DOHH2 (cell line): ENCODE measurements at regions not wholly inside any gene's neighbourhood (a gene's known extent, or its start where the extent isn't known, plus 50 kb on each side); places are given as distances from the start of the nearest gene placed in this dataset.

Experiments
- H3F3A ChIP-seq: fragments of 200-600 bp; sonication (generic), shearing (Covaris generic); 2 replicates; pipeline ENCODE4 v1.6.0; 2016; ENCODE audit warnings: antibody characterized with exemption, mild to moderate bottlenecking; ENCODE audit not compliant: control insufficient read depth, insufficient read depth
- H3K27ac ChIP-seq: fragments of 200-600 bp; sonication (generic); 2 replicates; pipeline ENCODE4 v1.5.1; 2014; ENCODE audit warnings: low read depth, mild to moderate bottlenecking, low read length, moderate library complexity
- H3K27me3 ChIP-seq: fragments of 200-600 bp; sonication (generic); 2 replicates; pipeline ENCODE4 v1.6.1; 2014; ENCODE audit warnings: mild to moderate bottlenecking, low read length, mixed read lengths; ENCODE audit not compliant: control insufficient read depth
- H3K36me3 ChIP-seq: fragments of 200-600 bp; sonication (generic); 2 replicates; pipeline ENCODE4 v1.6.1; 2014; ENCODE audit warnings: mild to moderate bottlenecking, low read length, moderate library complexity, mixed read lengths; ENCODE audit not compliant: control insufficient read depth
- H3K4me1 ChIP-seq: fragments of 200-600 bp; sonication (generic); 2 replicates; pipeline ENCODE4 v1.6.1; 2014; ENCODE audit warnings: mild to moderate bottlenecking, low read length, mixed read lengths; ENCODE audit not compliant: control insufficient read depth
- H3K4me2 ChIP-seq: fragments of 200-600 bp; sonication (generic); 2 replicates; pipeline ENCODE4 v1.6.0; 2014; ENCODE audit warnings: mild to moderate bottlenecking, low read length, moderate library complexity
- H3K4me3 ChIP-seq: fragments of 200-600 bp; sonication (generic); 2 replicates; pipeline ENCODE4 v1.5.1; 2014; ENCODE audit warnings: mild to moderate bottlenecking, low read length, mixed read lengths
- H3K79me2 ChIP-seq: fragments of 200-600 bp; sonication (generic); 2 replicates; pipeline ENCODE4 v1.6.1; 2014; ENCODE audit warnings: mild to moderate bottlenecking, low read length, mixed read lengths; ENCODE audit not compliant: control insufficient read depth
- H3K9me2 ChIP-seq: fragments of 200-600 bp; sonication (generic); replicated peaks from 2 replicates; pipeline ENCODE4 v1.6.1; 2014; ENCODE audit warnings: mild to moderate bottlenecking, low read length, mixed read lengths; ENCODE audit not compliant: control insufficient read depth
- H3K9me3 ChIP-seq: fragments of 200-600 bp; sonication (generic); 2 replicates; pipeline ENCODE4 v1.6.1; 2014; ENCODE audit warnings: antibody characterized with exemption, low read length, mixed read lengths; ENCODE audit not compliant: control insufficient read depth, insufficient read depth
- H4K20me1 ChIP-seq: fragments of 200-600 bp; sonication (generic); 2 replicates; pipeline ENCODE4 v1.6.0; 2014; ENCODE audit warnings: low read depth, mild to moderate bottlenecking, antibody characterized with exemption, low read length, moderate library complexity; ENCODE audit not compliant: control insufficient read depth, insufficient read depth
- CTCF ChIP-seq: fragments of 200-600 bp; sonication (generic); IDR thresholded peaks from one replicate; pipeline ENCODE4 v1.5.1; 2014; ENCODE audit warnings: antibody characterized with exemption, mild to moderate bottlenecking, low read depth, low read length; ENCODE audit not compliant: poor library complexity, severe bottlenecking
- EZH2phosphoT487 ChIP-seq: fragments of 200-600 bp; sonication (generic); IDR thresholded peaks from 2 replicates; pipeline ENCODE4 v1.6.1; 2017; ENCODE audit warnings: borderline replicate concordance, mild to moderate bottlenecking, antibody characterized with exemption, low read length, moderate library complexity, mixed read lengths

- Histone ChIP-seq H3K9me2 (no peaks in the 10 kb centered on the region), H3K9me3 (no peaks in the 10 kb centered on the region), H3K27ac (no peak overlapping the region), H3K4me1 (no peaks in the 10 kb centered on the region), H4K20me1 (no peaks in the 10 kb centered on the region), H3K4me3 (no peak overlapping the region), H3K36me3 (no peaks in the 10 kb centered on the region), H3K27me3 (no peaks in the 10 kb centered on the region), H3K79me2 (no peaks in the 10 kb centered on the region), H3K4me2 (no peak overlapping the region), H3F3A (no peaks in the 10 kb centered on the region)
- TF ChIP-seq EZH2phosphoT487 (no peak), CTCF (no peak)
These were observed 664.4 kb upstream of the SLC8A1 start for GRCh38 chr2:41116106-41116797.

- no peaks in the 10 kb centered on the region for H3K9me2 ChIP-seq
- no peaks in the 10 kb centered on the region for H3K4me1 ChIP-seq
- H3F3A ChIP-seq = no peaks in the 10 kb centered on the region
- H3K36me3 ChIP-seq = no peaks in the 10 kb centered on the region
- H3K9me3 ChIP-seq = no peaks in the 10 kb centered on the region
- H3K4me3 ChIP-seq = no peak overlapping the region
- H3K79me2 ChIP-seq = no peaks in the 10 kb centered on the region
- H4K20me1 ChIP-seq = no peaks in the 10 kb centered on the region
- TF ChIP-seq CTCF = no peak
- TF ChIP-seq EZH2phosphoT487 = no peak
- H3K27me3 ChIP-seq = no peaks in the 10 kb centered on the region
- no peak overlapping the region for H3K27ac ChIP-seq
- no peak overlapping the region for H3K4me2 ChIP-seq
These were observed 667.6 kb upstream of the SLC8A1 start for GRCh38 chr2:41119489-41119888.

GRCh38 chr2:41123341-41123740 is 671.5 kb upstream of the SLC8A1 start:
- Histone ChIP-seq H3K27ac (no peak overlapping the region), H3K9me2 (no peaks in the 10 kb centered on the region), H3K9me3 (no peaks in the 10 kb centered on the region), H3F3A (no peaks in the 10 kb centered on the region), H3K4me2 (no peak overlapping the region), H3K4me1 (no peaks in the 10 kb centered on the region), H3K79me2 (no peaks in the 10 kb centered on the region), H4K20me1 (no peaks in the 10 kb centered on the region), H3K4me3 (no peak overlapping the region), H3K27me3 (no peaks in the 10 kb centered on the region), H3K36me3 (no peaks in the 10 kb centered on the region)
- no peak for TF ChIP-seq EZH2phosphoT487
- TF ChIP-seq CTCF = no peak
